ENCODE measurements at regions not wholly inside any gene's neighbourhood (a gene's known extent, or its start where the extent isn't known, plus 50 kb on each side); places are given as distances from the start of the nearest gene placed in this dataset.

DNA sequence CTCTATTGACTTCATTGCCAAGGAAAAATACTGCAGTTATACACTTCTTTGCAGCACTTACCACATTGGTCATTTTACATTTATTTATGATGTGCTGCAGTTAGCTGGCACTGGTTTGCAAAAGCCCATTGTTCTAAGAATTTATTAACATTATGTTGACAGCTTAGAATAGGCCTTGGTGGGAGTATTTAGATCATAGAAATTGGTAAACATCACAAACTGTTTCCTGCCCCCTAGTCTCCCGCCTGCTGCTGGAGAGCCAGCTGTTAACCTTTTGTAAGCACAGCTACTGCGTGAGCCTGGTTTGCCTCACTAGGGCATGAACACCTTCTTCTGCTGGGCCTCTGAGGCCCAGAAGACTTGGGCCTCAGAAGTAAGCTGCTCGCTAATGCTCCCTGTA is 651.4 kb upstream of the GOT2 start:
- H3F3A ChIP-seq (replicated peaks; ENCODE audit: insufficient read depth): no peaks in the 10 kb centered on the region
- H3K79me2 ChIP-seq (ENCODE audit: insufficient read depth): no peaks in the 10 kb centered on the region
- H3K36me3 ChIP-seq (replicated peaks in 1 of 2; ENCODE audit: control insufficient read depth in 1 of 2, insufficient read depth in 2 of 2, low read length in 1 of 2): no peaks in the 10 kb centered on the region
- H2AFZ ChIP-seq (ENCODE audit: low read depth): no peak overlapping the region
- no peaks in the 10 kb centered on the region for H3K4me1 ChIP-seq (ENCODE audit: control insufficient read depth in 1 of 2, insufficient read depth in 2 of 2, low read depth in 1 of 2, low read length in 1 of 2)
- H3K9me3 ChIP-seq: no peaks in the 10 kb centered on the region
- H3K27me3 ChIP-seq (ENCODE audit: insufficient read depth): no peaks in the 10 kb centered on the region
- H3K9ac ChIP-seq: no peak overlapping the region
- H4K20me1 ChIP-seq (ENCODE audit: insufficient read depth): no peaks in the 10 kb centered on the region
- no peak overlapping the region for H3K4me3 ChIP-seq (ENCODE audit: low read depth in 2 of 2, low read length in 1 of 2)
- DNase-seq: no peak
- CTCF ChIA-PET: no interaction called here
- no peak overlapping the region for H3K27ac ChIP-seq (ENCODE audit: low read depth in 2 of 2, low read length in 1 of 2)
- POLR2A ChIA-PET: no interaction called here
- no peak overlapping the region for H3K4me2 ChIP-seq
- TF ChIP-seq TEAD4 (IDR thresholded peaks at IDR 0.05; ENCODE audit: borderline replicate concordance, insufficient read depth) (no peak), EZH2phosphoT487 (IDR thresholded peaks at IDR 0.05; ENCODE audit: borderline replicate concordance, low read depth) (no peak), GABPA (IDR thresholded peaks at IDR 0.05; ENCODE audit: low read depth) (no peak), SIN3A (IDR thresholded peaks at IDR 0.05; ENCODE audit: borderline replicate concordance, low read depth, low read length) (no peak), ELF1 (IDR thresholded peaks at IDR 0.05) (no peak)
- TF ChIP-seq, protein P1, sequence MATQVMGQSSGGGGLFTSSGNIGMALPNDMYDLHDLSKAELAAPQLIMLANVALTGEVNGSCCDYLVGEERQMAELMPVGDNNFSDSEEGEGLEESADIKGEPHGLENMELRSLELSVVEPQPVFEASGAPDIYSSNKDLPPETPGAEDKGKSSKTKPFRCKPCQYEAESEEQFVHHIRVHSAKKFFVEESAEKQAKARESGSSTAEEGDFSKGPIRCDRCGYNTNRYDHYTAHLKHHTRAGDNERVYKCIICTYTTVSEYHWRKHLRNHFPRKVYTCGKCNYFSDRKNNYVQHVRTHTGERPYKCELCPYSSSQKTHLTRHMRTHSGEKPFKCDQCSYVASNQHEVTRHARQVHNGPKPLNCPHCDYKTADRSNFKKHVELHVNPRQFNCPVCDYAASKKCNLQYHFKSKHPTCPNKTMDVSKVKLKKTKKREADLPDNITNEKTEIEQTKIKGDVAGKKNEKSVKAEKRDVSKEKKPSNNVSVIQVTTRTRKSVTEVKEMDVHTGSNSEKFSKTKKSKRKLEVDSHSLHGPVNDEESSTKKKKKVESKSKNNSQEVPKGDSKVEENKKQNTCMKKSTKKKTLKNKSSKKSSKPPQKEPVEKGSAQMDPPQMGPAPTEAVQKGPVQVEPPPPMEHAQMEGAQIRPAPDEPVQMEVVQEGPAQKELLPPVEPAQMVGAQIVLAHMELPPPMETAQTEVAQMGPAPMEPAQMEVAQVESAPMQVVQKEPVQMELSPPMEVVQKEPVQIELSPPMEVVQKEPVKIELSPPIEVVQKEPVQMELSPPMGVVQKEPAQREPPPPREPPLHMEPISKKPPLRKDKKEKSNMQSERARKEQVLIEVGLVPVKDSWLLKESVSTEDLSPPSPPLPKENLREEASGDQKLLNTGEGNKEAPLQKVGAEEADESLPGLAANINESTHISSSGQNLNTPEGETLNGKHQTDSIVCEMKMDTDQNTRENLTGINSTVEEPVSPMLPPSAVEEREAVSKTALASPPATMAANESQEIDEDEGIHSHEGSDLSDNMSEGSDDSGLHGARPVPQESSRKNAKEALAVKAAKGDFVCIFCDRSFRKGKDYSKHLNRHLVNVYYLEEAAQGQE (IDR thresholded peaks at IDR 0.05; ENCODE audit: low read depth, low read length): no peak
- H3K9me2 ChIP-seq: no peaks in the 10 kb centered on the region
- WGBS (ENCODE audit: low lambda C conversion rate): 26% methylated on average over 3 of the region's 3 CpGs

DNA sequence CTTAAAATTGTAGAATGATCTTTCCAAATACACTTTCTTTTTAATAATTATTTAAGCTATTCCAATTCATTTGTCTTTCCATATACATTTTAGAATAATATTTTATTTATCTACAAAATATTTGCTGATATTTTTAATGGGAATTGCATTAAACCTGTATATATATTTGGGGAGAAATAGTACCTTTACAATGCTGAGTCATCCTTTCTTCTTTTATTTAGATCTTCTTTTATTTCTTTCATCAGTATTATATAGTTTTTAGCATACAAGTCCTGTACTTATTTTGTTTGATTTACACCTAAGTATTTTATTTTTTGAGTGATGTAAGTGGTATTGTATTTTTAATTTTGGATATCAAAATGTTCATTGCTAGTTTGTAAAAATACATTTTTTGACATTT is 639.5 kb upstream of the GOT2 start:
- TF ChIP-seq, protein P2, sequence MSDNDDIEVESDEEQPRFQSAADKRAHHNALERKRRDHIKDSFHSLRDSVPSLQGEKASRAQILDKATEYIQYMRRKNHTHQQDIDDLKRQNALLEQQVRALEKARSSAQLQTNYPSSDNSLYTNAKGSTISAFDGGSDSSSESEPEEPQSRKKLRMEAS (IDR thresholded peaks at IDR 0.05; ENCODE audit: low read depth): no peak
- no peak for TF ChIP-seq NRF1 (IDR thresholded peaks at IDR 0.05; ENCODE audit: low read depth, low read length)
- no peak for TF ChIP-seq TCF12 (IDR thresholded peaks at IDR 0.05)
- no peak for TF ChIP-seq FOXM1 (IDR thresholded peaks at IDR 0.05; ENCODE audit: low read depth)
- TF ChIP-seq, protein P3, sequence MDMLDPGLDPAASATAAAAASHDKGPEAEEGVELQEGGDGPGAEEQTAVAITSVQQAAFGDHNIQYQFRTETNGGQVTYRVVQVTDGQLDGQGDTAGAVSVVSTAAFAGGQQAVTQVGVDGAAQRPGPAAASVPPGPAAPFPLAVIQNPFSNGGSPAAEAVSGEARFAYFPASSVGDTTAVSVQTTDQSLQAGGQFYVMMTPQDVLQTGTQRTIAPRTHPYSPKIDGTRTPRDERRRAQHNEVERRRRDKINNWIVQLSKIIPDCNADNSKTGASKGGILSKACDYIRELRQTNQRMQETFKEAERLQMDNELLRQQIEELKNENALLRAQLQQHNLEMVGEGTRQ (IDR thresholded peaks at IDR 0.05; ENCODE audit: borderline replicate concordance, low read depth, low read length): no peak
- TF ChIP-seq RCOR1 (IDR thresholded peaks at IDR 0.05; ENCODE audit: low read length): no peak
- TF ChIP-seq EP300 (IDR thresholded peaks at IDR 0.05; ENCODE audit: borderline replicate concordance in 1 of 2, low read depth in 1 of 2, low read length in 1 of 2): no peak
- TF ChIP-seq TAF1 (IDR thresholded peaks at IDR 0.05; ENCODE audit: borderline replicate concordance, low read depth, low read length): no peak
- TF ChIP-seq RFX5 (IDR thresholded peaks at IDR 0.05; ENCODE audit: low read length): no peak
- TF ChIP-seq RXRA (IDR thresholded peaks at IDR 0.05; ENCODE audit: borderline replicate concordance, low read depth): no peak
- no peak for TF ChIP-seq ELF1 (IDR thresholded peaks at IDR 0.05)
- TF ChIP-seq NFIC (IDR thresholded peaks at IDR 0.05; ENCODE audit: borderline replicate concordance): no peak
- TF ChIP-seq, protein P4, sequence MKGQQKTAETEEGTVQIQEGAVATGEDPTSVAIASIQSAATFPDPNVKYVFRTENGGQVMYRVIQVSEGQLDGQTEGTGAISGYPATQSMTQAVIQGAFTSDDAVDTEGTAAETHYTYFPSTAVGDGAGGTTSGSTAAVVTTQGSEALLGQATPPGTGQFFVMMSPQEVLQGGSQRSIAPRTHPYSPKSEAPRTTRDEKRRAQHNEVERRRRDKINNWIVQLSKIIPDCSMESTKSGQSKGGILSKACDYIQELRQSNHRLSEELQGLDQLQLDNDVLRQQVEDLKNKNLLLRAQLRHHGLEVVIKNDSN (IDR thresholded peaks at IDR 0.05; ENCODE audit: borderline replicate concordance, low read depth): no peak
- no peak for TF ChIP-seq SIN3A (IDR thresholded peaks at IDR 0.05; ENCODE audit: borderline replicate concordance, low read depth, low read length)
- TF ChIP-seq, protein P5, sequence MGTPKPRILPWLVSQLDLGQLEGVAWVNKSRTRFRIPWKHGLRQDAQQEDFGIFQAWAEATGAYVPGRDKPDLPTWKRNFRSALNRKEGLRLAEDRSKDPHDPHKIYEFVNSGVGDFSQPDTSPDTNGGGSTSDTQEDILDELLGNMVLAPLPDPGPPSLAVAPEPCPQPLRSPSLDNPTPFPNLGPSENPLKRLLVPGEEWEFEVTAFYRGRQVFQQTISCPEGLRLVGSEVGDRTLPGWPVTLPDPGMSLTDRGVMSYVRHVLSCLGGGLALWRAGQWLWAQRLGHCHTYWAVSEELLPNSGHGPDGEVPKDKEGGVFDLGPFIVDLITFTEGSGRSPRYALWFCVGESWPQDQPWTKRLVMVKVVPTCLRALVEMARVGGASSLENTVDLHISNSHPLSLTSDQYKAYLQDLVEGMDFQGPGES (IDR thresholded peaks at IDR 0.05; ENCODE audit: low read depth, low read length): no peak

More for the DNA sequence above, 639.5 kb upstream of the GOT2 start:
- POLR2A ChIA-PET: no interaction called here
- no peaks in the 10 kb centered on the region for H3K27me3 ChIP-seq (ENCODE audit: insufficient read depth)
- no peak overlapping the region for H3K27ac ChIP-seq (ENCODE audit: low read depth in 2 of 2, low read length in 1 of 2)
- H4K20me1 ChIP-seq (ENCODE audit: insufficient read depth): no peaks in the 10 kb centered on the region
- no peak overlapping the region for H3K4me2 ChIP-seq
- no peak overlapping the region for H3K4me3 ChIP-seq (ENCODE audit: low read depth in 2 of 2, low read length in 1 of 2)
- CTCF ChIA-PET: no interaction called here
- H3K79me2 ChIP-seq (ENCODE audit: insufficient read depth): no peaks in the 10 kb centered on the region
- DNase-seq: no peak
- peaks cover 2% of the 10 kb centered on the region; the same call in 1 of the 2 replicates for H3K9me3 ChIP-seq
- no peak overlapping the region for H2AFZ ChIP-seq (ENCODE audit: low read depth)
- H3K9ac ChIP-seq: no peak overlapping the region
- no peaks in the 10 kb centered on the region for H3F3A ChIP-seq (replicated peaks; ENCODE audit: insufficient read depth)
- no peaks in the 10 kb centered on the region for H3K9me2 ChIP-seq
- no peaks in the 10 kb centered on the region for H3K36me3 ChIP-seq (replicated peaks in 1 of 2; ENCODE audit: control insufficient read depth in 1 of 2, insufficient read depth in 2 of 2, low read length in 1 of 2)
- no peaks in the 10 kb centered on the region for H3K4me1 ChIP-seq (ENCODE audit: control insufficient read depth in 1 of 2, insufficient read depth in 2 of 2, low read depth in 1 of 2, low read length in 1 of 2)

Data from SK-N-SH (cell line).